NCI-H82 treated with DMSO at 0.1 percent for 48 hours (cell line): ENCODE measurements at regions not wholly inside any gene's neighbourhood (a gene's known extent, or its start where the extent isn't known, plus 50 kb on each side); places are given as distances from the start of the nearest gene placed in this dataset.

Experiments
- DNase-seq: peaks from one replicate; lab custom pipeline; 2025; ENCODE audit not compliant: unreplicated experiment; lab: John Stamatoyannopoulos, UW

DNA sequence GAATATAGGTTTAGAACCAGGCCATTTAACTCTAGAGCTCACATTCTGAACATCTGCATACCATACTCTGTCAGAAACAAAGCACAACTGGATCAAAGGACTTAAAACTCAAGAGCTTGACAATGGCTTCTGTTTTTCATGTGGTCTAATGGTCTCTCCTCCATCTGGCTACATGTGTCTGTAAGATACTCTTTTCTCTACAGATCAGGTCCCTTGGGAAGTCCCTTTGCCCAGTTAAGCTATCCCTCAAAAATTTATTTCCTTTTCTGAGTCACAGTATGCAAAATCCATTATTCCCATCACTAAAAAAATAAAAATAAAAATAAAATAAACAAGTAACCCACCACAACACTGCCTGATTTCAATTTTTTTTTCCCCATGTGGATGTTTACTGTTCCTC, 357.0 kb upstream of the PRMT6 start:
- no peak for DNase-seq

DNA sequence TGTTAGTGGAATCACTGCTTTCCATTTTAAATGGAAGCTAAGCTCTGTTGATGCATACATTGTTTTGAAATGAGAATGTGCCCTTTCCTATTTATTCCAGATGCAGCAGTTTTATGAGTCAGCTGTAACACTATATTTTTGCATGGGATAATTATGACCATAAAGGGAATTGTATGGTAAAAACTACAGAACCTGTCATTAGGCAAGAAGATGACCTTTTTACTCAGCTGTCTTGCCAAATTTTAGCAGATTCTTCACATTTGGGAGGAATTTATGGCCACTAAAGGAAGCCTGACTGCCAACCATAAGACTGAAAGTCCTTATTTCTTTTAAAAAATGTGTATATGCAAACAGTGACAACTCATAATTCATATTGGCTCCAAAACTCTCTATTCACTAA, 356.3 kb upstream of the PRMT6 start:
- DNase-seq: no peak

DNA sequence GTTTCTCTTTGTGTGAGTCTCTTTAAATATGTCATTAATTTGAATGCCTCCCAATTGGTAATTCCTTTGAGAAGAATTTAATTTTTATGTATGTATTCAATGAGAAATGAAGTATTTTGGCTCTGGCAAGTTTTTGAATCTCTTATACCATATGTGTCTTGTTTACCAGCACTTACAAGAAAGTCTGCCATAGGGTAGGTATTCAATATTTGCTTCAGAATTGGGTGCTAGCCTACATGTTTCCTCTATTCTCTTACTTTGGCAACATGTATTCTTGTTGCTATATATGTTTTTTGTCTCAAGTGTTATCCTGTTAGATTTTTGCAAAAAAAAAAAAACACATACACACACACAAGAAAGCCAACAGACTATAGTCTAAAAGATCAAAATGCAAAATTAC, 350.5 kb upstream of the PRMT6 start:
- DNase-seq: no peak

DNA sequence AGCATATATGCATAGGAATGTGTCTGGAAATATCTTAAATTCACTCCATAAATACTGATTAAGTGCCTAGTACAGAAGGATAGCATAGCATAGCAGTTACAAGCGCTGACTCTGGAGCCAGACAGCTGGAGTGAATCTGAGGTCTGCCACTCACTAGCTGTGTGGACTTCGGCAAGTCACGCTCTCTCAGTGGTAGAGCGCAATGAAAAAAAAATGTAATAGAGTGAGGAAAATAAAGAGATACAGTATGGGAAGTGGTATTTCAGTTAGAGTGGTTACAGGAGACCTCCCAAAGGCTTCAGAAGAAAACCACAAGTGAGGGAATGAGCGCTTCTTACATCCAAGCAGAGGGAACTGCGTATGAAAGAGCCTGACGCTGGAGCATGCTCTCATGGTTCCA, 338.9 kb upstream of the PRMT6 start:
- no peak for DNase-seq

DNA sequence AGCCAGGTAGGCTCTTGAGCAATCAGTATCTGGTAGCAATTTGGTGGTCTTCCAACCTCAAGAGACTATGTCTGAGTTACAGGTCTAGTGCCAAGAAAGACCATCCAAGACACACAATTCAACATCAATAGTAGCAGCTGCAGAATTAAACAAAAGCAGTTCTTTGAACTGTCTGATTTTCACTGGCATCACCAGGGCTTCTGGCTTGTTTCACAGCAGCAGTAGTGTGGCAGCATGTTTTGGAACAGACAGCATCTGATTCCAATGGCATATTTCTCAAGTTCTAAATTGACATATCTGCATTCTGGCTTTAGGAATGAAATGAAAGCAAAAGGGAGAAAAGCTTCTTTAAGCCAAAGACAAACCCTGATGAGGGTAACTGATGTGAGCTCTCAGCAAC, 334.7 kb upstream of the PRMT6 start:
- DNase-seq: no peak

DNA sequence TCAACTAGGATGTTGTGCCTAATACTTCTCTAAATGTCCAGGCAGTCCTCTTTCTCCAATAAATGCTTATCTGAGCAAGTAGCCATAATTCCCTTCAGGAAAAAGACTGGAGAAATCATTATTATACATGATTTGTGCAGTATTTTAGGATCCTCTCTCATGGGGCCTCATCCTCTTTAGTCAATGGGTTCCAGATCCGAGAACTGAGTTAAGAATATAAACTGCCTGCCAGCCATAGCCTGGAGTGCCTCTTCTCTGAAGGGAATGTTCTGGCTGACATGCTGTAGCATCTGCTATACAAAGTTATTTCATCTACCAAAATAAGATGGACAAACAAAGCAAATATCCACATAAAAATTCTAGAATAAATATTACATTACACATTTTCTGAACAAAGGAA, 334.0 kb upstream of the PRMT6 start:
- no peak for DNase-seq

DNA sequence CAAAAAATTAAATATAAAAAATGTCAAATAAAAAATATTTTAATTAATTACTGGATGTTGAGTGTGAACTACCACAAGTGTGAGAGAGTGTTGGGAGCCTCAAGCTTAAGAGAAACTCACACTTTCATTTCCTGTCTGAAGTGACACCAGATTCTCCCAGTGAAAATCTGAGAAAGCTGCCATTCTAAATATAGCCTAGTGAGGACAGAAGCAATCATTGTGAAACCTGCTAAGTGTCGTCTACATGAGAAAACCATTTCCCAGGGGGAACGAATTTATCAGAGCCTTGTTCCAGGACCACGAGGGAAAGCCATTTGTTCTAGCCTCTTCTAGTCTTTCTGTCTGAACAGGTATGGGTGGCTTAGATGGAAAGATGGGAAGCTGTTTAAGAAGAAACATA, 329.3 kb upstream of the PRMT6 start:
- no peak for DNase-seq

DNA sequence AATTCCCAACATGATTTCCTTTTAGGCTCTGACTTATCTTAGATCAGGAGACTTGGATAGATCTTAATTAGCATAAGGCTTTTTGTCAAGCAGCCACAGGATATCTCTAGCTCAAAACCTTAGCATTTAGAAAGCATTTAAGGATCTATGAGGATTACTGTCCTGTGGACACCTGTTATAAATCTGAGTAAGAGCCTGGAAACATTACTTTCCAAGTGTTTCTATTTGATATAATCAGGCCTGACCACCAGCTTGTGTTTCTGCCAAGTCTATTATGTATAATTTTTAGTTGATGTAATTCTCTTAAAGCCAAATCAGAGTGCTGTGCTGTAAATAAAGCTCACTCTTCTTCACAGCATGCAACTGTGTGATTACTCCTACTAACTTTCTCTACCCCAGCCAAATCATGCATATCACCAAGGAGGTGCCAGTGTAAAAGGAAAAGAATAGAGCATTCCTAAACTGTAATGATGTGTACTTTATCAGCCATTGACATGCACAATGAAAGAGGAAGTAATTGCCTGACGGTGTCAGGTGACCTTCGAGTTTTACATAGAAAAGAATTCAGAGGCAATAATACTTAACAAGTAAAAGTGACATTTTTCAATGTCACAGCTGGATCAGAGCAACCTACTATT, 309.9 kb upstream of the PRMT6 start:
- DNase-seq: peak; percentile 88

DNA sequence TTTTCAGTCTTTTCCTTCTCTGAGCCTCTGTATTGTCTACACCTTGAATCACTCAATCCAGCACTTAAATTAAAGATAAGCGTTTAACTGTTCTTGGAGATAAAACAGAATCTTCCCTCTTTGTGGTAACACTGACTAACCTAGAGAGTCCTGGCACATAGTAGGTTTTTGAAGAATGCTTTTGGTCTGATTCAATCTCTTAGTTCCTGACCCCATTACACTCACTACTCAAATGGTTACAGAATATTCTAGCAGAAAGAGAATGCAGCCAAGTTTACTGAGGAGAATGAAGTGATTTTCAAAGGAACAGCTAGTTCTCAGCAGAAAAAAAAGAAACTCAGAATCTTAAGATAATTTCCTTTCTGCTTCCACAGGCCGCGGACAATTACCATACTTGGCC, 309.2 kb upstream of the PRMT6 start:
- DNase-seq: no peak

DNA sequence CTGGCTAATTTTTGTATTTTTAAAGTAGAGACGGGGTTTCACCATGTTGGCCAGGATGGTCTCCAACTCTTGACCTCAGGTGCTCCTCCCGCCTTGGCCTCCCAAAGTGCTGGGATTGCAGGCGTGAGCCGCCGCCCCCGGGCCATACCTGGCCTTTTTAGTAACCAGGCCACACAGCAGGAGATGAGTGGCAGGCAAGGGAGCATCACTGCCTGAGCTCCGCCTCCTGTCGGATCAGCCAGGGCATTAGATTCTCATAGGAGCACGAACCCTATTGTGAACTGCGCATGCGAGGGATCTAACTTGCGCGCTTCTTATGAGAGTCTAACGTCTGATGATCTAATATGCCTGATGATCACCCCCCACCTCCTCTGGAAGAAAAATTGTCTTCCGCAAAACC, 308.7 kb upstream of the PRMT6 start:
- DNase-seq: no peak

DNA sequence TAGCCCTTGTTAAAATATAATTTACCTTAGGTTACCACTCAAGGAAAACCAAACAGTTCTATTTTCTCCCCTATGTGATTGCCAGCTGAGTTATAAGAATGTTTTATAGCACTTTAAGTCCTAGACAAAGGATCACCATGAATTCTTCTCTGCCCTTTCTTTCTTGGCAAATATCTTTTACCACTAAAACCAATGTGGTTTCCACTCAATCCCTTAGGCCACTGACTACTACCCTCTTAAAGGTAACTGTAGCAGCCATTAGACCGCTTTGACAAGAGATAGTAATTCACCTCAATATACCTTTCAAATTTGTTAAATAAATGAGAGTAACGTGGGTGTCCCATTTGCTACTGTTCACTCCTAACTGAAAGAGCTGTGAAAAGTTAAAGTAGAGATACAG, 307.9 kb upstream of the PRMT6 start:
- DNase-seq: no peak

DNA sequence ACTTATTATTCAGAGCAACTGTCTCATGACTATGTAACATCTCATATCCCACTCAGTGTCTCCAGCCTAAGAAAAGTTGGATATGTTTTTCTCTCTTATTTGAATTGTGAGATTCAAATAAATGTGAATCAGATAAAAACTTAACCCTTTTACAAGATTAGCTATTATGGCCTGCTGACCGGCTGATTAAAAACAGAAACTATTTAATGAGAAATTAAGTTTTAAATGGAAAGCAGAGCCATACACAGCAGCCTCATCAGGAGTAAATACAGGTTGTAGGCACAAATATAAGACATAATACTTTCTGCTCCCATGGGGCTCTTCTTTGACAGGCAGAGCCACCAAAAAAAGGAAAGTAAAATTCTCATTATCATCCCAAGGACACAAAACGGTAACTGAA, 307.0 kb upstream of the PRMT6 start:
- DNase-seq: no peak

DNA sequence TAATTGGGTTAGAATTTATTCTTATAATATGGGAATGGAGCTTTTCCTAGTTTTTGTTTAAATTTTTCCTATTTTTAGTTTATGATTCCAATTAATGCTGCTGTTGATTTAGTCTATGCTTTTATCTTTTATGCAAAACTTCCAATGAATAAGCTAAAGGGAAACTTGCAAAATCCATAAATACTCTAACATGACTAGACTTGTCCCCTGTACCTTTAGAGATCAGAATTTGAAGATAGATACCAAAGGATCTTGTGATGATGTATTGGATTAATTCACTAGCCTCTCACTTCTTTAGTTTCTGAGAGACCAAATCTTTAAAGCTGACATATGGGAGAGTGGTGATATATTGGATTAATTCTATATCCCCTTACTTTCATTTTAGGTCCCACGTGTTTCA, 306.6 kb upstream of the PRMT6 start:
- peak; percentile 91 for DNase-seq

DNA sequence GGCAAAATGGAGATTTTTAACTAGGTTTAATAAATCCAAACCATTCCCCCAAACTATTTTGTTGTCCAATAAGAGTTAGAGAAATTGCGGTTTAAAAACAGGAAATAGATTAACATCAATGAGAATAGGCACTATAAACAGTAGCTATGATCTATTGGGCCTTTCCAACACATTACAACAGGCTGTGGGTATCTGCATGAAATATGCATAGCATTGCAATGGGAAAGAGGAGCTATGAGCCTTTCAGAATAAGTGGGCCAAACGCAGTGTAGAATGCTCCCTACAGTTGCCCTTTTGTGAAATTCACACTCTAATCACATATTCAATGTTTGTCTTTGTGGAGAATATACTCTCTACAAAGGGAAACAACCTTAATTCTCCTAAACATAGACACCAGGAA, 305.5 kb upstream of the PRMT6 start:
- no peak for DNase-seq

DNA sequence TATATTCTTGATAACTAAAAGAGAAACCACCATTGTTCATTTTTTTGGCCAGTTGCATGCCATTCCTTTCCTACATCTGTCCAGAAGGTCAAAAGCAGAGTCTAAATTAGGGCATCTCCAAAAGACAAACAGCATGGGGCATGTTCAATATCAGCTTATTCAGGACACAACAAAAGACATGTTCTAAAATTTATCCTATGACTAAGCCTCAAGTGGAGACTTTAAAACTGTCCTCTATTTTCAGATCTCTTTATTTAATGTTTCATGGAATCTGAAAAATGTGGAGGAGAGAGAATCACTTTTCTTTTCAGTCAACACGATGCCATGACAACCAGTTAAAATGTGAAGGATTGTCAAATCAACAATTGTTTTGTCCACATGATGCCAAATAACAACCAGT, 303.4 kb upstream of the PRMT6 start:
- DNase-seq: no peak

DNA sequence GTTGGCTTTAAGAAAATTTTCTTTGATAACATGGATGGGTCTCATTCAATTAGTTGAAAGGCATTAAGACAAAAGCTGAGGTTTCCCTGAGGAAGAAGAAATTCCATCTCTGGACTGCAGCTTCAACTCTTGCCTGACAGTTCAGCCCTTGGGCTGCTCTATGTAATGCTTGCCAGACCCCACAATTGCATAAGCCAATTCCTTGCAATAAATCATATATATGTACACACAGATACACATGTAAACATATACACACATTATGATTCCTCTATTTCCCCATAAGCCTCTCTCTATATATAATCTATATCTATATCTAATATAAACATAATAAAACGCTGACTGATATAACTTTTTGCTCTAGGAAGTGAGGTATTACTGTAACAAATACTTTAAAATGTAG, 301.5 kb upstream of the PRMT6 start:
- DNase-seq: no peak

DNA sequence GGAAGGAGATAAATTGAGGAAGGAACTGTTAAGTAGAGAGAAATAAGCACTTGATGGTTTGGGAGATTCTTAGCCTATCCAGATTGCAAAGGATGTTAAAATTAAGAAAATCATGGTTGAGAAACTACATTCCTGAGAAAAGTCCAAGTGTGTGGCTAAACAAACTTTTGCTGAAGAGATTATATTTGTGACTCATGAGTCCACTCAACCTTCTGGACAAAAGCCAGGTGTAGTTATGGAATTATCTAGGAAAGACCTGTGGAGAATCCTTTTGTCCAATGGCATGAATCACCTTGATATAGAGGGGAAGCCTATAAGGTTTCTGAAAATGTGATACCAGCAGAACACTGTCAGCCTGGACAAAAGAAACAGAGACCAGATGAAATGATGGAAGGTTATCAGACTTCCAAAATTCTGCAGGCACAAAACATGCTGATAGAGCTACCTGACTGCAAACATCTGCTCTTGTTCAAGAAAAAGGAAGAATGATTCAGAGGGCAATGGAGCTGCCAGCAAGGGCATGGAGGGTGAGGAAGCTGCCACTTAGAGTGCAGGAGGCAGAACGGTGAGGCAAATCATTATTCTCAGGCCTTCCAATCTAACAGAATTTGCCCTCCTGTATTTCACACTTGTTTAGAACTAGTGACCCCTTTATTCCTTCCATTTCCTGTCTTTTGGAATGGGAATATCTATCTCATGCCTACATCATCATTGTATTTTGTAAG, 300.6 kb upstream of the PRMT6 start:
- no peak for DNase-seq

DNA sequence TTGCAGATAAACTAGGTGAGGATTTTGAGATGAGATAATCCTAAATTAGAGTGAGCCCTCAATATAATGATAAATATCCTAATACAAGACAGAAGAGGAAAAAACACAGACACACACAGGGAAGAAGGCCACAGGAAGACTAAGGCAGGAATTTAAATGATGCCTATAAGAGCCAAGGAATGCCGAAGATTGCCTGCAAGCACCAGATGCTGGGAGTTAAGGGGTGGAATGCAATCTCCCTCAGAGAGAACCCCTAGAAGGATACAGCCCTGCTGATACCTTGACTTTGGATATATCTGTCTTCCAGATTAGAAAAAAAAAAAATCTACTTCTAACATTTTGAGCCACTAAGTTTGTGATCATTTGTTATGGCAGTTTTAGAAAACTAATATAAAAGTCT, 299.7 kb upstream of the PRMT6 start:
- no peak for DNase-seq

DNA sequence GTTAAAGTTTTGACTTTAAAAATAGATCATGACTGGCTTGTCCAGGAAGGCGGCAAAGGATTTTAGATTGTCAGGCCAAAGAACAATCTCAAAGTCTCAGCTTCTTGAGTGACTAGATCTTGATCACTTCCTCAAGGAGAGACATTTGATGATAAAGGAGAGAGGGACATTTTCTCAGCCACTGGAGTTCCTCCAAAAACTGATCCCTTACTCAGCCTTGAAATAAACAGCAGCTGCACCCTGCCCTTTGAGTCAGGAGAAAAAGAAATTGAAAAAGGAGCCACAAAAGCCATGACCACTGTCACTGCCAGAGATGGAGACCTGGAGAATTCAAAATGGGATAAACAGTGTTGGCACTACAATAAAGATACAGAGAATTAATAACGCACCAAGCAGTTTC, 288.4 kb upstream of the PRMT6 start:
- no peak for DNase-seq

DNA sequence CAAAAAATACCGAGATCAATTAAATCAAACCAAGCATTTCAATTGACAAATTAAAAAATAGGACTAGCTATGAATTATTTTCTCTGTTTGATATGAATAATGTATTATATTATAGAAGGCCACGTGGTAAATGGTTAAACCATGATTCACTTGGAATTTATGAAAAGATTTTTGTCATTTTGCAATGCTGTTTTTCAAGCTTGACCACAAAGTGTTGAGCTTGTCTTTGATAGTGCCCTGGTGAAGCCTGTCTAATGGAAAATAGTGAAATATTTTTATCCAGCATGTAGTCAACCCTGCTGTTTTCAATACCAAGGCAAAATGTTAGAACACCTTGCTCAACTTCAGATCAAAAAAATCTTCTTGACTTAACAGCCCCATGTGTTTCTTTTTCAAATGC, 288.0 kb upstream of the PRMT6 start:
- no peak for DNase-seq

DNA sequence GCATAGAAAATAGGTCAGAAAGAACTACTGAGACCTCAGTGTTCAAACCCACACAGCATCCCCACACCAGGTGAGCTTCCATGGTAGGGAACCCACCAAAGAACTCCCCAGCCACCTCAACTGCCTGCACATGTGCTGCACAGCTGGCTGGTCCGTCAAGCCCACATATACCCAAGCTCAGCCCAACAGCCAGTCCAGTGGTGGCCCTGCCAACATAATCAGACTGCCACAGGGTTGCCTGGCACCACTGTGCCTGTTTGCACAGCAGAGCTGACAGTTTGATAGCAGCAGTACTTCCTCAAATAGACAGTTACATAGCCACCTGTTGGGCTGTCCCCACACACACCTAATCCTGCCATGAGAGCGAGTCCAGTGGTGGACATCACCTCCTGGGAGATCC, 283.3 kb upstream of the PRMT6 start:
- DNase-seq: no peak

DNA sequence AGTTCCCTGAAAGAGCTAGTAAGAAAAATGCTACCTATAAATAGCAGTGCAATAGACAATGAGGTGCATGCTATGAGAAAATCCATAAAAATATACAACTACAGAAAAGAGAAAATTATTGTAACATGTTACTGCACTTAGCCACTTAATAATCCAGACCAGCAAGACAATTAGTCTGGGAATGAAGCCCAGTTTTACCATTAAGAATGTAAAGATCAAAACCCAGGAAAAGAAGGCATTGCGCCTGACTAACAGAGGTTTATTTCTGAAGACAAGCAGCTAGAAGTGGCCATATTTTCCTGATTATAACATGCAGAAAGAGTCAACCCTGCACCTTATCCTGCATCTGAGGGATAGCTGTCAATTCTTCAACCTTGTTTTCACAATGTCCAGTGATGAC, 276.4 kb upstream of the PRMT6 start:
- DNase-seq: no peak
